ENCODE measurements at regions not wholly inside any gene's neighbourhood (a gene's known extent, or its start where the extent isn't known, plus 50 kb on each side); places are given as distances from the start of the nearest gene placed in this dataset.

GRCh38 chr2:155727187-155727895, 605.2 kb downstream of the NR4A2 start:
- in situ Hi-C loops (cut with MboI; ENCODE audit: low sequenced_read_pairs, unreplicated experiment): no loop called here
- DNase-seq (ENCODE audit: low spot score): no peak
- TF ChIP-seq CTCF (IDR thresholded peaks at IDR 0.05; ENCODE audit: borderline replicate concordance, control extremely low read depth, extremely low read depth, insufficient read depth, missing control alignments): no peak

DNA sequence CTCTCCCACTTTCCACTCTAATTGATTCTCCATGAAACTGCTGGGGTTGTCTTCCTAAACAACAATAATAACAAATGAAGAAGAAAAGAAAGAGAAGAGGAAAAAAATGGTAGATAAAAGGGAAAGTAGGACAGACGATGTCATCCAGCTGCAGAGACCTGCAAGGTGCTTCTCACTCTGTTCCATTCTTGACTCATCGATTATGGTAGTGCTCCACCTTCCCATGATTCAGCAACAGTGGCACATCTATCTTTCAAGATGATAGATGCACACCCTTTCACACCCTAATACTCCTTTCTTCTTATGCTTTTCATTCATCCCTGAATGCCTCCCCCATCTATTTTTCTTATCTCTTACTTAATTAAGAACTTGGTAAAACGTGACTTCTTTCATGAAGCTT, 610.2 kb downstream of the NR4A2 start:
- no peak for TF ChIP-seq CTCF (IDR thresholded peaks at IDR 0.05; ENCODE audit: borderline replicate concordance, control extremely low read depth, extremely low read depth, insufficient read depth, missing control alignments)
- in situ Hi-C loops (cut with MboI; ENCODE audit: low sequenced_read_pairs, unreplicated experiment): no loop called here
- DNase-seq (ENCODE audit: low spot score): no peak

- no peak for TF ChIP-seq CTCF (IDR thresholded peaks at IDR 0.05; ENCODE audit: borderline replicate concordance, control extremely low read depth, extremely low read depth, insufficient read depth, missing control alignments)
- in situ Hi-C loops (cut with MboI; ENCODE audit: low sequenced_read_pairs, unreplicated experiment): no loop called here
- no peak for DNase-seq (ENCODE audit: low spot score)
These were observed 616.8 kb downstream of the NR4A2 start for GRCh38 chr2:155715705-155716104.

DNA sequence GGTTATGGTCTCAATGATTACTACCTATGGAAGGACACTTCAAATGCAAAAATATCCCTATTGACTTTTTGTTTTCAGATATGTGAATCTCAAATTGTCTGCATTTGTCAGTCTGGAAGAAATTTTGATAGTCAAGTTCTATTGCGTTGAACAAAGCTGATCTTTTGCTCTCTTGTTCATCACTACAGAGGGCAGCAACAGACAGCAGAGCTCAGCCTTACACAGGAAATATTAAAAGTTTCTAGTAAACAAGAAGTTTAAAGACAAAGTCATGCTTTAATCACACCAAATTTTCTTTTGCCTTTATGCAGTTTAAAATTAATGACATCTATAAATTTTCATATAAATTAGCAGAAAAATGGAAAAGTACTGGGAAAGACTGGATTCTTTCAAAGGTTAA, 617.5 kb downstream of the NR4A2 start:
- no peak for DNase-seq (ENCODE audit: low spot score)
- TF ChIP-seq CTCF (IDR thresholded peaks at IDR 0.05; ENCODE audit: borderline replicate concordance, control extremely low read depth, extremely low read depth, insufficient read depth, missing control alignments): no peak
- in situ Hi-C loops (cut with MboI; ENCODE audit: low sequenced_read_pairs, unreplicated experiment): no loop called here

- no peak for TF ChIP-seq CTCF (IDR thresholded peaks at IDR 0.05; ENCODE audit: borderline replicate concordance, control extremely low read depth, extremely low read depth, insufficient read depth, missing control alignments)
- in situ Hi-C loops (cut with MboI; ENCODE audit: low sequenced_read_pairs, unreplicated experiment): no loop called here
- no peak for DNase-seq (ENCODE audit: low spot score)
These were observed 624.5 kb downstream of the NR4A2 start for GRCh38 chr2:155708071-155708470.

DNA sequence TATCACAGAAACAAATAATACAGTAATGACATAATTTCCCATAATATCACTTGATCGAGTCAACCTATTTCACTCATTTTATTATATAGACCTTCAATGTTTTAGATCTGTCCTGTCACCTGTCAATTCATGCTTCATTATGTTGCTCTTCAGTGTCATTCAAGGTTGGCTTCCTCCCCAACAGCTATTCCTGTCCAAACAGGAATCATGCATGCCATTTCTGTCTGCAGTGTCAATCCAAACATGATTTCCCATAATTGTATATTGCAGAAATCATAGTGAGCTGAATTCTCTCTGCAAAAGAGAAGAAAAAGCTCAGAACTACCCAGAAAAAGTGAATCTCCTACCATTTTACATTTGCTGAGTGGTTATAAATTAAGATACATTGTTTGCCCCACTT, 628.6 kb downstream of the NR4A2 start:
- DNase-seq (ENCODE audit: low spot score): no peak
- in situ Hi-C loops (cut with MboI; ENCODE audit: low sequenced_read_pairs, unreplicated experiment): no loop called here
- TF ChIP-seq CTCF (IDR thresholded peaks at IDR 0.05; ENCODE audit: borderline replicate concordance, control extremely low read depth, extremely low read depth, insufficient read depth, missing control alignments): no peak

Measured in GM13976 (cell line).